Stomach (tissue), 4 donors: ENCODE measurements at regions not wholly inside any gene's neighbourhood (a gene's known extent, or its start where the extent isn't known, plus 50 kb on each side); places are given as distances from the start of the nearest gene placed in this dataset.

ENCODE experiments used
- CTCF ChIP-seq, 7 experiments: fragments of 450-650 bp in 4 of 7; fragments of 200-600 bp in 3 of 7; sonication (generic) in 3 of 7; IDR thresholded peaks; one replicate each; pipeline ENCODE4 v1.5.1; 2016 to 2019; ENCODE audit warnings: antibody characterized with exemption in 7 of 7, control low read depth in 2 of 7, mild to moderate bottlenecking in 1 of 7
- EP300 ChIP-seq: sonication (generic); formaldehyde crosslinking; IDR thresholded peaks from one replicate; pipeline ENCODE4 v1.6.1; 2017; ENCODE audit warnings: antibody characterized with exemption
- POLR2A ChIP-seq, 4 donors: fragments of 450-650 bp; IDR thresholded peaks; one replicate each; pipeline ENCODE4 v1.6.1; 2016; ENCODE audit warnings: antibody characterized with exemption in 4 of 4, control low read depth in 2 of 4, mild to moderate bottlenecking in 1 of 4, moderate library complexity in 1 of 4
- POLR2AphosphoS5 ChIP-seq, 3 donors: sonication (generic); formaldehyde crosslinking; IDR thresholded peaks; one replicate each; pipeline ENCODE4 v1.6.1; 2016; ENCODE audit warnings: antibody characterized with exemption in 3 of 3

- TF ChIP-seq CTCF (IDR thresholded peaks at IDR 0.05) (no peak), EP300 (no peak), POLR2AphosphoS5 (IDR thresholded peaks at IDR 0.05) (no peak), POLR2A (IDR thresholded peaks at IDR 0.05) (no peak)
Observed at GRCh38 chr11:134730101-134730500, 318.1 kb upstream of the B3GAT1 start.
